ENCODE measurements at regions not wholly inside any gene's neighbourhood (a gene's known extent, or its start where the extent isn't known, plus 50 kb on each side); places are given as distances from the start of the nearest gene placed in this dataset.
A peak's percentile ranks its signal among the peaks of the same experiment; 100 is the strongest.

DNA sequence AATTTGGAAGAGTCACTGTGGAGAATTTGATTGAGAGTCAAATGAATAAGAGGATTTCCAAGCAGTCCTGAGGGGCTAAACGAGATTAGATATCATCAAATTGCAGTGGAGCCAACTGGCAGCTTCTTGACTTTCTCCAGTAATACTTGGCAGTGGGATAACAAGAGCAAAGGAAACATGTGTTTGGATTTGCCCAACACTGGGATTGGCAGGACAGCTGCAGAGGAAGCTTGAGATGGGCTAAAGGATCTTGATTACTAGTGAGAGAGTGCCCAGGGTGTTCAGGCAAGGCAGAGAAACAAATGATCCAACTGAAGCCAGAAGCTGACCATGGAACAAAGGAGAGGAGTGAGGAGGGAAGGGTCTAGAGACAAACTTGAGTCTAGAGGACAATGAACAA, 356.0 kb upstream of the ISL1 start:
- no peak for ATAC-seq
- no peak for DNase-seq (ENCODE audit: low spot score)

DNA sequence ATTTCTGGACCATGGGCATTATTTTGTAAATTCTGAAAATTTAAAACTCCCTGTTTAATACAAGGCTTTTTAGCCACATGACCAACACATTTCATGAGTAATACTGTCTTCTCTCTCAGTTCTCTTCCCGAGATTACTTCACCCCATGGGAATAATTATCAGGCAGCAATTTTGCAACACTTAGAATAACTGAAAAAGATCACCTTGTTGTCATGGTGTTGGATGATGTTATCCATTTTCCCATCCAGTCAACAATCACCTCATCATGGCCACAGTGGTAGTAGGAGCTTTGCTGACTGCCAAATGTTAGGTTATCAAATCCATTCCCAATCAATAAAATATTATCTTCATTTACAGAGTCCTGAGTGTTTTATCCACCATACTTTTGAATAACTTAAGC, 354.9 kb upstream of the ISL1 start:
- ATAC-seq (no peak), DNase-seq (ENCODE audit: low spot score) (no peak)

DNA sequence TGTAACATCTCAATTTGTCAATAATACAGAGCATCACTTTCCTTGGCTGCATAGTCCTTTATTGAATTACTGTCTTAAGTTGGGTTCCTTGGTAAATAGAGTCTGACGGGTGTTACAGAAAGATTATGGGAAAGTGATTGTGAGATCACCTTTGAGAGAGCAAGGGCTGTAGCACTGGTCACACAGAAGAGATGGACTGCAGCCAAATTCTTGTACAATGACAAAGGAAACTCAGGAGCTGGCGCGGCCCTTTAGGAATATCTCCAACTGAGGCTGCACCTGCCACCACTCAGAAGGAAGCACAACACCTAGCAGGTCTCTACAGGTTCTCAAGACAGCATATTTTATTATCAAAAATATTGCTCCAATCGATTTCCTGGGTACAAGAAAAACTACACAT, 350.0 kb upstream of the ISL1 start:
- DNase-seq (ENCODE audit: low spot score): no peak
- no peak for ATAC-seq

DNA sequence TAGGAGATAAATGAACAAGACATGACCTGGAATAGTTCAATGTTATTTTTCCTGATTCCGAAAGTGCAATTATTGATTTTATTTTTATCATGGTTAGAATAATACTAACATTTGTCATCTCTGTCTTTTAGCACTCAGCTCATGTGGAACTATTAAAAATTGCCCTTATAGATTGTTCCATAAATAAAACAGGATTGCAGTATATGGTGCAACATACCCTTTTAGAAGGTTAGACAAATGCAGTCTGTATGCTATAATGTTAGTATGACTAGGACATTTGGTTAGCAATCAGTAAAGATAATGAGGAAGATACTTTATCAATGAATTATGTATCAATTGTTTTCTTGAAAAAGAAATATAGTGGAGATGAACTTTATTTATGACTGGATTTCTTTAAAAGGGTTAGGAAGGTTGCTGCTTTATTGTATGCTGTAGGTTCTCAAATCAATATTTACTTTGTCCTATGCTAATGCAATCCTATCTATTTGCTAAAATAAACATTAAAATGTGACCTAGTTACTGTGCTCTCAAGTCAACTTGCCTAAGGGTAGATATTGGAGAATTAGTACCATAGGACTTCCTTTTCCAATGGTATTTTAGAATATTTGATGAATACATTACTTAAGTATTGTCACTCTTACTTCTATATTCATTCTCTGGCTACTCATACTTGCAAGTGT, 348.9 kb upstream of the ISL1 start:
- ATAC-seq (no peak), DNase-seq (ENCODE audit: low spot score) (no peak)

DNA sequence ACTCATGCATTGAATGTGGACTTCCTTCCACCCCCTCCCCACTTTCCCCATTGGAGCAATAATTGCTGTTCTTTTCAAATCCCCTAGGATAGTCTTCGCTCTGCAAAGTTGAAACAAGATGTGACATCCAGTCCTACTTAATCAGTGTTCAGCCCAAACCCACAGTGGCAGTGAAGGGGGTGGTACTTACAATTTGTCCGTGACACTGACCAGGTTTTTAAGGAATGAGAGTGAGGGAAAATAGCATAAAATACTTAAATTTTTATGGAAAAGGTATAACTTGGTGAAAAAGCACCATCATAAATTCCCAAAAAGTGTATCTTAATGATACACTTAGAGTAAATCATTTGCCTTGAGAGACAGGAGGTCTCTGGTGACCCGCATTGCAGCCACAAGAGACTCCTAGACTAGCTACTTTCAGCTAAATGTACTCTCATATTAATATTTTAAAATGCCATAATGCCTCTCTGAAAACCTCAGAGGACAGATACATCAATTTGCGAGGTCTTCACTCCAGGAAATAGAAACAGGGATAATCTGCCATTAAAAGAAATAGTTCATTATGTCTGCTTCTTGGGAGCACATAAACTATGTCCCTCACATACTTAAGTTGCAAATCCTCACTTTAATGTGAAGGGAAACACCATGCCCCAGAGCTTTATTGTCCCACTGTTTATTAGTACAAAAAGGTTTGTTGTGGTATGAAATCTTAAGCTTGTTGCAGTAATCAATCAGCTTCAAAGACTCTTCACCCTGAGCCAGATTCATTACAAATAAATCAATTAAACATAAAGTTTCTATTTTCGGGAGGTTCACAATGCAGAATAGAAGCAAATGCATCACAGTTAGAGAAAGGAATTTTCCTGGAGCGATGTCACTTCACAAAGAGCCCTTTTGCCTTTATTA, 343.6 kb upstream of the ISL1 start:
- DNase-seq (ENCODE audit: low spot score) (no peak), ATAC-seq (no peak)

DNA sequence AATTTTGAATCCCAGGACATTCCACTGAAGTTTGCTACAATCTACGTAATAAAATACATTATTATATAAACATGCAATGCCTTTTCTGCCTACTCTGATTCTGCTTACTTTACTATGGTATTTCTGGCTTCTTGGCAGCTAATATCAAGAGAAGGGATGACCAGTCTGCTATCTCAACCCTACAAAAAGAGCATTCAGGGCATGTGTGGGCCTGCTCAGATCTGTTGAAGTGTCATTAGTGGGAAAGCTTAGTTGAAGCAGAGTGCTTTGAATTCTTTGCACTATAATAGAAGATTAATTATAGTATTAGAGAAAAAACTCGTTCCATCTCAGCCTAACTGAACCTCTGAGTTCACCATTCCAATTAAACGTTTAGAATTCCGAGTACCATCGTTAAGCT, 339.5 kb upstream of the ISL1 start:
- DNase-seq (ENCODE audit: low spot score): no peak
- ATAC-seq: no peak

DNA sequence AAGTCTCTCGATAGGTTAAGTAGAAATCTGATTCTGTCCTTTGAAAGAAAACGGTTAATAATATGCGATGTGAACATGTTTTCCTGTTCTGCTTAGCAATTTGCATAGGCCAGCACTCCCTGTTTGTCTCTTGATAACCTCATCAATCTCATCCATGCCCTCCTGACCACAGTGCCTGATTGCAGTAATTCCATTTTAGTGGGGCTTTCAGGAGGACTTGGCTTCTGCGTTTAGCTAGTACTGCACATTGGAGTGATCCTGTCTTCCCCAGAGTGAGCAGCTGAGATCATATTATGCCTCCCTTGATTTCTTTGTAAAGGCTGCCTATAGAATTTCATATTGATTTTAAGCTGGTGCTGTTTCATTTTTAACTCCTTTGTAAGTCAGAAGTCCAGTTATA, 335.9 kb upstream of the ISL1 start:
- ATAC-seq: no peak
- no peak for DNase-seq (ENCODE audit: low spot score)

DNA sequence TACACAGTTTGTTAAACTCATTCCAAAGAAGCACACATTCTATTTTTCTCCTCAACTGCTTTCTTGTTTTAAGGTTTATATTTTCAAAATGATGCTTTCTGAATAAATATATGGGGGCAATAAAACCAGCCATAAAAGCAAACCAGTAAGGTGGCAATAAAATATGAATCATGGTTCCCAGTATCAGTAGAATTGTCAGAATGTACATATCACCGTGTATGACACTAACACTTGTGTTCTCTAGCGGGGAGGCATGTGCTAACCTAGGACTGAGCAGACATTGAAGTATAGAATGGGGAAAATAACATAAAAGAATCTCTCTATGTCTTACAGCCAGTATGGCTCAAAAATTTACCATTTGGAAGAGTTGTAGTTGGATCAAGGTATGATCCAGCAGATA, 329.9 kb upstream of the ISL1 start:
- DNase-seq (ENCODE audit: low spot score): no peak
- ATAC-seq: no peak

DNA sequence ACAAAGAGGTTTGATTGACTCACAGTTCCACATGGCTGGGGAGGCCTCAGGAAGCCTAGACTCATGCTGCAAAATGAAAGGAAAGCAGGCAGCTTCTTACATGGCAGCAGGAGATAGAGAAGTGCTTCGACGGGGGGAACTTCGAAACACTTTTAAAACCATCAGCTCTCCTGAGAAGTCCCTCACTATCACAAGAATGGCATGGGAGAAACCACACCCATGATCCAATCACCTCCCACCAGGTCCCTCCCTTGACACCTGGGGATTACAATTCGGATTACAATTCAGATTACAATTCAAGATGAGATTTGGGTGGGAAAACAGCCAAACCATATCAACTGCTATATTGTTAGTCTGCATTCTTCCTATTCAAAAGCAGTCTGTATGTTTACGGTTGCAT, 322.3 kb upstream of the ISL1 start:
- ATAC-seq (no peak), DNase-seq (ENCODE audit: low spot score) (no peak)

DNA sequence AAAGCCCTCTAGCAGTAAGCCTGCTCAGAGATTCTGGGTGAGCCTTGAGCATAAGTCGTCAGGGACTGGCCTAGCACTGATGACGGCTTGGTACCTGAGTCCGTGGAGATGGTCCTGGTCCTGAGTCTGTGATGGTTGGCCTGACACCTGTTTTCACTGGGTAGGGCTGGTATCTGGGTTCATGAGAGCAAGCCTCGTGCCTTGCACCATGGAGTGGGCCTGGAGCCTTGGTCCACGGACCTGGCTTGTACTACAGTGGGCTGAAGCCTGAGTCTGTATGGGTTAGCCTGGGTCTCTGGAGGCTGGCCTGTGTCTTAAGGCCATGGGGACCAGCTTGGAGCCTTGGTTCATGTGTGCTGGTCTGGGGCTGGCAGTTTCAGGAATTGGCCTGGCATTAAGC, 310.3 kb upstream of the ISL1 start:
- no peak for DNase-seq (ENCODE audit: low spot score)
- no peak for ATAC-seq

DNA sequence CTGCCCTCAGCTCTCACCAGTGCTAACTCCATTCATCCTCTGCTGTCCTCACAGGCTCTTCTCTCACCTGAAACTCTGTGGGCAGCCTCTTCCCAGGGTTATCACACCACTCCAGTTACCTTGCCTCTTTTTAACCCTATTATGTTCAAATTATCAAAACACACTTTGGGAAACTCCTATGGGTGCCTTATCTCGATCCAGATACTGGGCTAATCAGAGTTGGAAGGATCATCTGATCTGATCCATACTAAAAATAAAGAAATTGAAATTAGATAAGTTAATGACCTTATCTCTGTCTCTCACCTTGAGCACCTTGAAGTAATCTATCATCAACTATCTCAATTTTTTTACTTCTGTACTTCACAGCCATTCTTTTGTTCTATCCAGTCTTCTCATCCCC, 300.5 kb upstream of the ISL1 start:
- ATAC-seq: no peak

DNA sequence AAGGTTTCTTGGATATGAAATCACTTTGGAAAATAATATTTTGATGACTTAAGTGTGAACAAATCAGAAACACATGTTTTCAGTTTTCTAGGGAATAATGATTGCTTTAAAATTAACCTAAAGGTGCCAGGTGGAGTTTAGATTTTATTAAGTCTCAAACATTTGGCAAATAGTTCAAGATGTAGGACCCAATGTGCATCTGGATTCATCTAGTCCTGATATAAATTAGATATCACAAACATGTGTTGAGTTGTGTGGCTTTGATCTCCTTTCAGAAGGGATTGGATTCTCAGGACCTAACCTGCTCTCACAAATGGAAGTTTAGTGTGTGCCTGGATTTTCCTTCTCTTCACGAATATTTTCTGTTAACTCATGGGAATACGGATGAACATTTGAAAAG, 291.4 kb upstream of the ISL1 start:
- DNase-seq (ENCODE audit: low spot score) (no peak), ATAC-seq (no peak)

More for the DNA sequence above, 300.5 kb upstream of the ISL1 start:
- DNase-seq (ENCODE audit: low spot score): no peak

DNA sequence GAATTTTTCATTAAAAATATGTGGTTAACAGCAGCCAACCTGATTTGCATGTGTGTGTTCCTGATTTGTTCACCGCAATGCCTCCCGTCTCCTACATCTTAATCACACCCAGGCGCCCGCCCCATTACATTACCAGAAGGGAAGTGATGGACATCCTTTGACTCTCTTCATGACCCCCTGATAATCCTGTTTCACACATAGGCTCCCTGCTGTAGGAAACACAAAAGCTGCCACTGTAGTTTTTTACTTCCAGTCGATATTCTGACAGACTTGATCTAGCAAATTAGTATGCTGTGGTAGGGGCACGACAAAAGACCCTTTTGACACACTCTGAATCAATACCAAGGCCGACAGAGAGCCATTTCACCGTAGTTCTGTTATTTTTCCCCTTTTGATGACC, 287.8 kb upstream of the ISL1 start:
- no peak for DNase-seq (ENCODE audit: low spot score)
- no peak for ATAC-seq

DNA sequence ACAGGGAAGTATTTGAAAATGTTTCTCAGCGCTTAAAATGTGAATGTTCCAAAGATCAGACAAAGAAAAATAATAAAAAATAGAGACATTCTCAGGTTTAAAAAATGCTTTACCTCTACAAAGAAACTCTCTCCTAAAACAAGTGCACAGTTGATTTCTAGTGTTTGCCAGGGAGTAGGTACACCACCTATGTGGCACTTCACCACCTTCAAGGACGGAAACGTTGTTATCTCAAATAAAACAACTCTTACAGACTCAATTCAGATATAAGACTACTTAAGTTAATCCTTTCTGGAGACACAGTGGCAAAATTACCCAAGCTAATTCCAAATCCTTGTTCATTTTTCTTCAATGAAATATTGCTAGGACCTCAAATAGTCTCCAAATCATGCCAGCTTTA, 286.4 kb upstream of the ISL1 start:
- ATAC-seq: no peak
- DNase-seq (ENCODE audit: low spot score): no peak

DNA sequence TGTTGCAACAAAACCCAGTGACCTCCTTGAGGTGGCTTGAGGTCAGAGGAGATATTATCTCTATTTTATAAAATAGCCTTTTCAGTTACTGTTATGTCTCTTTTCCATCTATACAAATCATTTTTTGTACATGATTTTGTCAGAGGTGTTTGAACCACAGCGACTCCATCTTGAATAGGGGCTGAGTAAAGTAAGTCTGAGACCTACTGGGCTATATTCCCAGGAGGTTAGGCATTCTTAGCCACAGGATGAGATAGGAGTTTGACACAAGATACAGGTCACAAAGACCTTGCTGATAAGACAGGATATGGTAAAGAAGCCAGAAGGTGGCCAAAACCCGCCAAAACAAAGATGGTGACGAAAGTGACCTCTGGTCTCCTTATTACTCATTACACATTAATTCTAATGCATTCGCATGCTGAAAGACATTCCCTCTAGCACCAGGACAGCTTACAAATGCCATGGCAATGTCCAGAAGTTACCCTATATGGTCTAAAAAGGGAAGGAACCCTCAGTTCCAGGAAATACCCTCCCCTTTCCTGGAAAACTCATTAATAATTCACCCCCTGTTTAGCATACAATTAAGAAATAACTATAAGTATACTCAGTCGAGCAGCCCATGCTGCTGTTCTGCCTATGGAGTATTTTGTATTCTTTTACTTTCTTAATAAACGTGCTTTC, 283.9 kb upstream of the ISL1 start:
- ATAC-seq (no peak), DNase-seq (ENCODE audit: low spot score) (no peak)

DNA sequence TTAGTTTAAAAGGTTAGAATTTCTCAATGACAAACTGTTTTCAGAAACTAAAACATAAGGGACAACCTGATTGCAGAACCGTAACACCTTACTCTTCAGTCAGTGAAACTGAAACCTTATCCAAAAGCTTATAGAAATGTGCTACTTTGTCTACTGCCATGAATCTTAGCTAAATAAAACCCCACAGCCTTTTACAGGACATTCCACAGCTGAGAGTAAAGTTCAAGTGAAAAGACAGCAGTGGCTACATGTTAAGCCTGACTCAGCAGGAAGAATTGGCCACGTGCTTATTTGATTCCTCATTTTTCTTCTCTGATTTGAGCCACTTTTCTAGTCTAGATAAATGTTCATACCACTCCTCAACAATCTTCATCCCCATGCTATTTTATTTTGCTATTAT, 278.7 kb upstream of the ISL1 start:
- DNase-seq (ENCODE audit: low spot score): no peak
- ATAC-seq: peak; percentile 72

DNA sequence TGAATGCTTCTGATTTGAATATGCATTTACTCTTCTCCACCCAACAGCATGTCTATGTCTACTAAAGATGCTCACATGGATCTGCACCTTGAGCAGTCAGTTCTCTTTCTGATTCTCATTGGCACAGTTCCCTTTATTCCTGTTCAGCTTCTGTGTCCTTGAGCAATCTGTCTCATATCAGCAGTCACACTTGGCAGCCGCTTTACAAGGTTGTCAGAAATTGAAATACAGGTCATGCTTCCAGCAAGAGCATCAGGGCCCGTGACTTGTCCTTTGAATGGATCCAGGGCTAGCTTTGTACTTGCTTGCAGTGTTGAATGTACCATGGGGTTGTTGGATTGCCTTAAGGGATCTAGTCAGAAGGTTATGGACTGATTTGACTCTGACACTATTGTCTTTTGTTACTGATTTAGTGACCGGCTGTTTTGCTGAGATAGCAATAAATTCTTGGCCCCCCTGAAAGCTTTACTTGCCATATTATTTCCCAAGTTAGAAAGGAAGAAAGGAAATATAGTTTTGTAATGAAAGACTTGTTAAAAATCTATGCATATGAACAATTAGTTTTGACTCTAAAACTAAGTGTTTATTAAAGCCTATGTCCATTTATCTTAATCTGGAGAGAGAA, 273.4 kb upstream of the ISL1 start:
- no peak for DNase-seq (ENCODE audit: low spot score)

DNA sequence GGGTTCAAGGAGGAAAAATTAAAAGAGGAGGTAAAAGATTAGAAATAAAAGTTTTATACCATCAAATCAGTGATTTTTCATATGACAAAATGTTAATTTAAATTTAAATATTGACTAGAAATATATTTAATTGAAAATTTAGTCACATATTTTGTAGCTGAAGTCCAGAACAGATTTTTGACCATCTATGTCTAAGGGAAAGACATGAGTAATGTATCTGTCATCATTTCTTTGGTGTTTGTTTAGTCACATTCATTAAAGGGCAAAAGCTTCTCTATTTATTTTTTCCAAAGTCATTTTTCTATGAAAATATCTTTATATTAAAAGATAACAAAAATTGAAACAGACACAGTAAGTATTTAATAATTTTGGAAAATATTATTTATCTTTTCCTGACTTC, 252.0 kb upstream of the ISL1 start:
- no peak for ATAC-seq
- no peak for DNase-seq (ENCODE audit: low spot score)

More for the DNA sequence above, 273.4 kb upstream of the ISL1 start:
- ATAC-seq: no peak

DNA sequence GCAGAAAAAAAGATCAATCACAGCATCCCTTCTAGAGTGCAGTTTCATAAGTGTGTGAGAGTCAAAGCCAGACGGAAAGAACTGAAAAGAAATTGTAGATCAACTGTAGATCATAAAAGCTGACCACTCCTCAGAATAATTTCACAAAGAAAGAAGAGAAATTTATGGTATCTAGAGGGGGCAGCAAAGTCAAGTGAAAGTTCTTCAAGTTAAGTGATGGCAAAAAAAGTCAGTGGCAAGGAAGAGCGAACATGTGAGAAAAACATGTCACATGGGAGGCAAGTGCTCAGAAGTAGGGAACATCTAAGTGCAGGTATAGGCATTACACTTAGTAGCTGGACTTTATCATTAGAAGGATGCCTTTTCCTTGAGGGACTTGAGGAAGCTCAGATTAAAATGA, 245.1 kb upstream of the ISL1 start:
- ATAC-seq (no peak), DNase-seq (ENCODE audit: low spot score) (no peak)

DNA sequence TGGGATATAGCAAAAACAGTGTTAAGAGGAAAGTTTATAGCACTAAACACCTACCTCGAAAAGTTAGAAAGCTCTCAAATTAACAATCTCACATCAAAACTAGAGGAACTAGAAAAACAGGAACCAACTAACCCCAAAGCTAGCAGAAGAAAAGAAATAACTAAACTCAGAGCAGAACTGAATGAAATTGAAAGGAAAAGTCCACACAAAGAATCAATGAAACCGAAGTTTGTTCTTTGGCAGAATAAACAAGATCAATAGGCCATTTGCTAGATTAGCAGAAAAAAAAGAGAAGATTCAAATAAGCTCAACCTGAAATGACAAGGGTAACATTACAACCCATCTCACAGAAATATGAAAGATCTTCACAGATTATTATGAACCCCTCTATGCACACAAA, 234.8 kb upstream of the ISL1 start:
- ATAC-seq: peak; percentile 52
- no peak for DNase-seq (ENCODE audit: low spot score)

DNA sequence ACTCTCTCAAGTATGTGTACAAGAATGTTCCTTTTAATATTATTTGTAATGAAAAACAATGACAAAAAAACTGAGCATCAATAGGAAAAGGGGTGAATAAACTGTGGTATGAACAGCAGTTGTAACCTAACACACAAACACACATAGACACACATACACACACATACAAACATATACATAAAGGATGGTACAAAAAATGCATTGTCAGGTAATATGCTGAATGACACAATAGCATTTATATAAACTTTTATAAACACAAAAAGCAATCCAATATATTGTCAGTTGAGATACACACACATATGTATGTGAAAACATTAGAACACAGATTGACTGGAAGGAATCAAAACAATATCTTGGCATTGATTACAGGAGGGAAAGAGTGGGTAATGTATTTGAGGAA, 227.0 kb upstream of the ISL1 start:
- ATAC-seq: no peak

DNA sequence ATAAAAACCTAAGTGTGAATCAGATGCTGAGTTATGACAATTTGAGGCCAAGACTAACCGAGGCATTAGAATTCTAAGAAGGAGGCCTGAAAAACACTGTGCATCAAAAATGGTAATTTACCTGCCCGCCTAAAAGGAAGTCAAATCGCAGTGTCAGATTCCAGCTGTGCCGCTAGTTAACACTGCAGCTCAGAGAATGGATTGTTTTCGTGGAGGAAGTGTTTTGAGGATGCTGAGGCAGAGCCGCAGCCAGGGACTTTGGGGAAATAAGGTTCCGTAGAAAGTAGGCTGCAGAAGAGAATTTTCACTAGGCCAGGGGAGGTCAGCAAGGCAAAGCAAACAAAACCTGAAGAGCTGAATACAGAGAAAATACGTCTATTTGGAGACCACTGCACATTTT, 226.4 kb upstream of the ISL1 start:
- ATAC-seq: no peak
- DNase-seq (ENCODE audit: low spot score): no peak

More for the DNA sequence above, 227.0 kb upstream of the ISL1 start:
- DNase-seq (ENCODE audit: low spot score): no peak

Measured in left lobe of liver (tissue), 2 donors.